ENCODE measurements at regions not wholly inside any gene's neighbourhood (a gene's known extent, or its start where the extent isn't known, plus 50 kb on each side); places are given as distances from the start of the nearest gene placed in this dataset.

DNA sequence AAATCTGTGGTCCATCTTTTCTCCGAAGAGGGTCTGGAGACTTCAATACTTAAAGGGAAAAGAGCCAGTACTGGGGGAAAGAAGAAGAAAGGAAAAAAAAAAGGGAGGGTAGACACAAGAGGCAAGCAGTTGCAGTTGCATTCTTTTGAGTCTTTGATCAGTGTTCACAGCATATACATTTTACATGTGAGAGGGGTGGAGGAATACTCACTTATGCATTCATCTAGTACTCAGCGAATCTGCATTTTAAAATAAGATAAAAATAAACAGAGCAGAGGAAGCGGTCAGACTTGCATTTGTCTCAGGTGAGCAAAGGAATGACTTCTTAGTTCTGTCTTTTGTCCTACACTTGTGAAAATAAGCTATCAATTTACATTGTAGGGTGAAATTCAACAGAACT lies 275.6 kb downstream of the SLC7A11 start:
- no peak for TF ChIP-seq CTCF (IDR thresholded peaks at IDR 0.05)
- no peaks in the 10 kb centered on the region for H3K4me1 Mint-ChIP-seq
- WGBS (ENCODE audit: insufficient coverage): 100% methylated on average over 1 of the region's 3 CpGs
- no peak overlapping the region for H3K9ac ChIP-seq (ENCODE audit: insufficient read depth, low read length, poor library complexity, severe bottlenecking)
- intact Hi-C loops (cut with micrococcal nuclease): no loop called here
- H2AFZ ChIP-seq (ENCODE audit: insufficient read depth, low read depth, low read length, poor library complexity, severe bottlenecking): no peak overlapping the region
- no peak overlapping the region for H3K4me3 Mint-ChIP-seq
- H3K4me2 ChIP-seq (replicated peaks; ENCODE audit: extremely low read depth, low read length, poor library complexity, severe bottlenecking): no peak overlapping the region
- no peaks in the 10 kb centered on the region for H3K36me3 ChIP-seq (replicated peaks in 1 of 2; ENCODE audit: control insufficient read depth in 1 of 2, insufficient read depth in 2 of 2, low read length in 2 of 2)
- H3K9me3 ChIP-seq (replicated peaks in 1 of 2; ENCODE audit: control insufficient read depth in 1 of 2, insufficient read depth in 1 of 2, low read length in 2 of 2): no peaks in the 10 kb centered on the region
- H3K27ac ChIP-seq (ENCODE audit: low read depth in 1 of 2, low read length in 2 of 2): no peak overlapping the region
- H3K36me3 Mint-ChIP-seq: no peaks in the 10 kb centered on the region
- no peaks in the 10 kb centered on the region for H3K79me2 ChIP-seq (ENCODE audit: insufficient read depth, low read length)
- DNase-seq: no peak
- no peaks in the 10 kb centered on the region for H4K20me1 ChIP-seq (ENCODE audit: insufficient read depth, low read length)
- H3K27me3 ChIP-seq (ENCODE audit: control insufficient read depth in 2 of 2, insufficient read depth in 2 of 2, low read length in 2 of 2): no peaks in the 10 kb centered on the region
- no peak overlapping the region for H3K27ac Mint-ChIP-seq
- no peak overlapping the region for H3K4me3 ChIP-seq (replicated peaks in 1 of 3; ENCODE audit: low read depth in 2 of 3, low read length in 3 of 3)
- H3K4me1 ChIP-seq (ENCODE audit: control insufficient read depth in 1 of 2, insufficient read depth in 2 of 2, low read length in 2 of 2): no peaks in the 10 kb centered on the region
- no peaks in the 10 kb centered on the region for H3K27me3 Mint-ChIP-seq (ENCODE audit: low read depth in 3 of 3)
- H3K9me3 Mint-ChIP-seq: peaks cover 0 to 9% (median 3%) of the 10 kb centered on the region in 7 donors

- no peaks in the 10 kb centered on the region for H3K9me3 ChIP-seq (replicated peaks in 1 of 2; ENCODE audit: control insufficient read depth in 1 of 2, insufficient read depth in 1 of 2, low read length in 2 of 2)
- H3K4me2 ChIP-seq (replicated peaks; ENCODE audit: extremely low read depth, low read length, poor library complexity, severe bottlenecking): no peak overlapping the region
- H3K9me3 Mint-ChIP-seq: peaks cover 0 to 4% (median 0%) of the 10 kb centered on the region in 7 donors
- H4K20me1 ChIP-seq (ENCODE audit: insufficient read depth, low read length): no peaks in the 10 kb centered on the region
- no peak for DNase-seq
- H3K79me2 ChIP-seq (ENCODE audit: insufficient read depth, low read length): no peaks in the 10 kb centered on the region
- intact Hi-C loops (cut with micrococcal nuclease): no loop called here
- H3K9ac ChIP-seq (ENCODE audit: insufficient read depth, low read length, poor library complexity, severe bottlenecking): no peak overlapping the region
- TF ChIP-seq CTCF (IDR thresholded peaks at IDR 0.05): no peak
- no peak overlapping the region for H3K4me3 Mint-ChIP-seq
- no peaks in the 10 kb centered on the region for H3K36me3 ChIP-seq (replicated peaks in 1 of 2; ENCODE audit: control insufficient read depth in 1 of 2, insufficient read depth in 2 of 2, low read length in 2 of 2)
- H3K27ac ChIP-seq (ENCODE audit: low read depth in 1 of 2, low read length in 2 of 2): no peak overlapping the region
- no peaks in the 10 kb centered on the region for H3K4me1 ChIP-seq (ENCODE audit: control insufficient read depth in 1 of 2, insufficient read depth in 2 of 2, low read length in 2 of 2)
- no peak overlapping the region for H2AFZ ChIP-seq (ENCODE audit: insufficient read depth, low read depth, low read length, poor library complexity, severe bottlenecking)
- H3K27me3 ChIP-seq (ENCODE audit: control insufficient read depth in 2 of 2, insufficient read depth in 2 of 2, low read length in 2 of 2): no peaks in the 10 kb centered on the region
- H3K4me1 Mint-ChIP-seq: no peaks in the 10 kb centered on the region
- no peaks in the 10 kb centered on the region for H3K36me3 Mint-ChIP-seq
- H3K27ac Mint-ChIP-seq: no peak overlapping the region
- H3K27me3 Mint-ChIP-seq (ENCODE audit: low read depth in 3 of 3): no peaks in the 10 kb centered on the region
- no peak overlapping the region for H3K4me3 ChIP-seq (replicated peaks in 1 of 3; ENCODE audit: low read depth in 2 of 3, low read length in 3 of 3)
These were observed 281.1 kb downstream of the SLC7A11 start for GRCh38 chr4:137961051-137961438.
